AG09309 (cell line): ENCODE measurements at regions not wholly inside any gene's neighbourhood (a gene's known extent, or its start where the extent isn't known, plus 50 kb on each side); places are given as distances from the start of the nearest gene placed in this dataset.

ENCODE experiments used
- DNase-seq: peaks from one replicate; pipeline ENCODE4 v3.0.0-alpha.2; 2010; ENCODE audit warnings: low read depth
- H3K4me3 ChIP-seq: 2 replicates; pipeline ENCODE4 v1.5.1; 2011; ENCODE audit warnings: mild to moderate bottlenecking, low read depth, low read length, moderate library complexity; ENCODE audit not compliant: control insufficient read depth
- TF ChIP-seq, protein P1 (sequence below): IDR thresholded peaks from 2 replicates; pipeline ENCODE4 v1.5.1; 2011; ENCODE audit warnings: mild to moderate bottlenecking, low read depth, low read length, inconsistent platforms; ENCODE audit not compliant: insufficient read depth, control insufficient read depth; ENCODE audit errors: missing control alignments

DNA sequence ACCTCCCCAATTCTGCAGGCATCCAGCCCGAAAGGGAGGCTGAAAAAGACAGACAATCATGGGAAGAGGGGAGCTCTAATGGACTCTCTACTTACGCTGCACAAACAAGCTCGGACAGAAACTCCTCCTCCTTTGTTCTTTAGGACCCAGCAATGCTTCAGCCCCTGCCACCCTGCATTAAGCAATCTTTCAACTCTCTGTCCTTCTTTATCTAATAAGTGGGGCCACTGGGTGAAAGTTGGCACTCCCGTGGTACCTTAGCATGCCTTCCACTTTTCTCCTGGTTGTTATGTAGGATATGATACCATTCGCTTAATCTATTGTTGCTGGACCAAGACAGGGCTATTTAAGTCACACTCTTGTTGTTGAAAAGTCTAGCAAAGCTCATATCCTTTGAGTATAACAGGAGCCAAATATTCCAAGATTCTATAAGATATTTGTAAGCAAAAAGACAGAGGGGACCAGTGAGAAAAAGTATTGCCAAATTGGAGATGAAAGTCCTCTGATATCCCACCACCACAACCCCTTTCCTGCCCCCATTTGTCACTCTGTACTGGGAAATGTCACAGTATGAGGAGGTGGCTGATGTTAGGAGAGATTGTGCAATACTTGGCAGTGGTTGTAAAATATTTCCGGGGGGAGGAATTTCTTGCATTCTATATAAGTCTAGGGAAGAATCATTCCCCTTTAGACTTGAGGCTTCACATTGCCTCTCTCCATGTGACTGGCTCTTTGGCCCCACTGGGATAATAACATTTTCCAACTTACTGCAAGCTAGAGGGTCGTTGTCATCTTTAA, 137.3 kb upstream of the GJB5 start:
- no peak overlapping the region for H3K4me3 ChIP-seq
- TF ChIP-seq, protein P1, sequence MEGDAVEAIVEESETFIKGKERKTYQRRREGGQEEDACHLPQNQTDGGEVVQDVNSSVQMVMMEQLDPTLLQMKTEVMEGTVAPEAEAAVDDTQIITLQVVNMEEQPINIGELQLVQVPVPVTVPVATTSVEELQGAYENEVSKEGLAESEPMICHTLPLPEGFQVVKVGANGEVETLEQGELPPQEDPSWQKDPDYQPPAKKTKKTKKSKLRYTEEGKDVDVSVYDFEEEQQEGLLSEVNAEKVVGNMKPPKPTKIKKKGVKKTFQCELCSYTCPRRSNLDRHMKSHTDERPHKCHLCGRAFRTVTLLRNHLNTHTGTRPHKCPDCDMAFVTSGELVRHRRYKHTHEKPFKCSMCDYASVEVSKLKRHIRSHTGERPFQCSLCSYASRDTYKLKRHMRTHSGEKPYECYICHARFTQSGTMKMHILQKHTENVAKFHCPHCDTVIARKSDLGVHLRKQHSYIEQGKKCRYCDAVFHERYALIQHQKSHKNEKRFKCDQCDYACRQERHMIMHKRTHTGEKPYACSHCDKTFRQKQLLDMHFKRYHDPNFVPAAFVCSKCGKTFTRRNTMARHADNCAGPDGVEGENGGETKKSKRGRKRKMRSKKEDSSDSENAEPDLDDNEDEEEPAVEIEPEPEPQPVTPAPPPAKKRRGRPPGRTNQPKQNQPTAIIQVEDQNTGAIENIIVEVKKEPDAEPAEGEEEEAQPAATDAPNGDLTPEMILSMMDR: no peak
- DNase-seq: no peak

DNA sequence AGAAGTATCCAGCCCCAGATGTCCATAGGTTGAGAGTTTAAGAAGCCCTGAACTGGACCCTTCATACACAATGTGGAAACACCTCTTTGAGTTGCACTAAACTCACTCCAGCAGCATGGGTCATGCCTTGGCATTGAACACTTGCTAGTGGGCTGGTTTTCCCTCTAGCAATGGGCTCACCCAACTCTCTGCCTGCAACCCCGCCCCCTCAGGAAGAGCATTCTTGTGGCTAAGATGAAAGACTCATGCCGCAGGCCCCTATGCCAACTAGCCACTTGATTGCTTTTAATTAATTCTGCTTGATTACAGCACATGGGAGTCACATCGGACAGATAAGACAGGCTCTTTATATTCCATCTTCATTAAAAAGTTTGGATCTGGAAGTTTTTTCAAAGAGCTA, 136.5 kb upstream of the GJB5 start:
- no peak for DNase-seq
- H3K4me3 ChIP-seq: no peak overlapping the region
- TF ChIP-seq, protein P1: no peak

DNA sequence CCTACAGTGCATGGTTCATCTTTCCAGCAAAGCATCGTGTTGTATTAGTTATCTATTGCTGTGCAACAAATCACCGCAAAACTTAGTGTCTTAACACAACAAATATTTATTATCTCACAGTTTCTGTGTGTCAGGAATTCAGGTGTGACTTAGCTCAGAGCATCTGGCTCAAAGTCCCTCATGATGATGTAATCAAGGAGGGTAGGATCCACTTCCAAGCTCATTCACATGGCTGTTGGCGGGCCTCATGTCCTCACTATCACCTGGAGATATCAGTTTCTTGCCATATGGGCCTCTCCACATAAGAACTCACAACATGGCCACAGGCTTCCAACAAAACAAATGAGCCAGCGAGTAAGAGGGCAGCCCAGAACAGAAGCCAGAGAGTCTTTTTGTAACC, 135.6 kb upstream of the GJB5 start:
- DNase-seq: no peak
- no peak overlapping the region for H3K4me3 ChIP-seq
- TF ChIP-seq, protein P1: no peak

DNA sequence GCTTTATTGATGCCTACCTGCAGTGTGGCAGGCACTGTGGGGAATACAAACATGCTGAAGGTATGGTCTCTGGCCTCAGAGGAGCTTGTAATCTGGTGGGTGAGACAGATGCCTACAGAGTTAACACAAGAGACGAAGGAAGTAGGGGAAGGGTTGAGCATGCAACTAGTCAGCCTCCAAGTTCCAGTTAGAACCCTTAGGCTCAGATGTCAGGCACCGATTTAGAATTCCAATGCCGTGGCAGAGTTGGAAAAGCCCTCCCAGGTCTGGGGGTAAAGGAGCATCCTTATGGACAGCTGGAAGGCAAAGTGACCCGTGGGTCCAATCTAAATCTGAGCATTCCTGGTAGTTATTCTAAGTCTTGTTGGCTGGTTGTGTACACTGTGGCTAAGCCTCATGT, 132.9 kb upstream of the GJB5 start:
- TF ChIP-seq, protein P1: no peak
- DNase-seq: no peak
- H3K4me3 ChIP-seq: no peak overlapping the region

DNA sequence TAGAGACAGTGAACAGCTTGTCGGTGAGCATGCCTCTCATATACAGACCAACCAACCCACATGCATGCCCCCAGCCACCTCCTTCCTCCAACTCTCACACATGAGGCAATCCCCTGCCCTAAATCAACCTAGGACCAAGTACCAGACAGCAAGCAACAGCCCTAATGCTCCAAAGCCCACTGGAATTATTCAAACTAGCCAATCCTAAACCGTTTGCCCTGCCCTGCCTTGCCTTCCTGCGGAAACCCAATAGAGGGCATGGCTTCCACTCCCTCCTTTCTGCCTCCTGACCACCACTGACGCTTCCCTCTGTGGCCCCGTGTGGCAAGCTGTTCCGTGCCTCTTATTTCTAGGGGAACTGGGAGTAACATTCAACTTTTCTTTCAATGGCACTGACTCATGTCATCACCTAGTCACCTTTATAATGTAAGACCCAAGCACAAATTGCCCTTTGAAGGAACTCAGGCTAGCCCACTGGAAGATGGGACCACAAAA, 129.3 kb upstream of the GJB5 start:
- TF ChIP-seq, protein P1: no peak
- DNase-seq: no peak
- H3K4me3 ChIP-seq: no peak overlapping the region

DNA sequence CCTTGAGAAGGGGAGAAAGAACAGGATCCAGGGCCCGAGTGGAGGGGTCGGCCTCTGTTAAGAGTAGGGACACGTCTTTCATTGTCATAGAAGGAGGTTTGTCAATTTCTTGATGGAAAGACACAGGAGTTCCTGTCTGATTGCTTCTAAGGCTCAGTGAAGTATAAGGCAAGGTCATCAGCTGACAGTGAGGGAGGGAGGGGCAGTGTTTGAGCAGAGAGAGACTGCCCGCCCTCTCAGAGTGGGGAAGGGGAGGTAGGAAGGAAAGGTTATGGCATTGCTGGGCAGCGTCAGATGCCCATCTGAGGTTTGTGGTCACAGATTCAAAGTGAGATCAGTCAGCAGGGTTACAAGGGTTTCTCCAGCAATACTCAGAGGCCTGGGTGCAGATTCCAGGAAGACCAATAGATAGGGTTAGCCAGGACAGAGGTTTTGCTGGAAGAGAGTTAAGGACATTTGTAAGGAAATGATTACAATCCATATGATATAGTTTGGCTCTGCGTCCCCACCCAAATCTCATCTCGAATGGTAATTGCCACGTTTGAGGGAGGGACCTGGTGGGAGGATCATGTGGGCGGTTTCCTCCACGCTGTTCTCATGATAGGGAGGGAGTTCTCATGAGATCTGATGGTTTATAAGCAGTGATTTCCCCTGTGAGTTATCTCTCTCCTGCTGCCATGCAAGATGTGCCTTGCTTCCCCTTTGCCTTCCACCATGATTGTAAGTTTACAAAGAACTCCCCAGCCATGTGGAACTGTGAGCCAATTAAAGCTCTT, 127.2 kb upstream of the GJB5 start:
- no peak overlapping the region for H3K4me3 ChIP-seq
- TF ChIP-seq, protein P1: no peak

More for the DNA sequence above, 127.2 kb upstream of the GJB5 start:
- DNase-seq: no peak
